ENCODE measurements at regions not wholly inside any gene's neighbourhood (a gene's known extent, or its start where the extent isn't known, plus 50 kb on each side); places are given as distances from the start of the nearest gene placed in this dataset.
"Not testable (repeated sequence)": the region's sequence is repeated elsewhere in the genome, so short reads cannot be mapped to it uniquely, and the experiment has no call there.

DNA sequence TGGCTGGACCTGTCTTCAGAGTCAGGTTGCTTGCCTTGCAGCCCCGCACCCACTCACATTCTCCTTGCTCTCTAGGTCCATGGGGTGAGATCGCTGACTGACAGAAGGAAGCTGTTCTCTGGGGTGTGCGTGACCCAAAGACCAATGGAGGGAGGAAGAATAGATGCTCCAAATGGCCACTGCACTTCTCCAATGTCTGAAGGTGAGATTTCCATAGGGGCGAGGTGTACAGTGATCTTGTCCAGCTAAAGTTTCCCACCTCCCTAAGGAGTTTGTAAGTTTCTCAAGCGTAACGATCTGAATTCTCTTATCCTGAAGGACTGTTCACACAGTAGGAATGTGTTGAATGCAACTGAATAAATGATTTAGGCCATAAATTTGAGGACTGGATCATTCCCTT, 211.9 kb upstream of the IRF2BP2 start:
- WGBS (ENCODE audit: insufficient coverage, low coverage, low lambda C conversion rate, missing lambda C conversion rate) = 98% methylated on average over 4 of the region's 6 CpGs
- Histone ChIP-seq H3K4me1 (peaks cover 0 to 5% (median 2%) of the 10 kb centered on the region in 4 donors), H3K27me3 (no peaks in the 10 kb centered on the region), H3K4me3 (no peak overlapping the region), H3K9me3 (no peaks in the 10 kb centered on the region), H3K36me3 (no peaks in the 10 kb centered on the region), H3K27ac (no peak overlapping the region)
- TF ChIP-seq, protein P1, sequence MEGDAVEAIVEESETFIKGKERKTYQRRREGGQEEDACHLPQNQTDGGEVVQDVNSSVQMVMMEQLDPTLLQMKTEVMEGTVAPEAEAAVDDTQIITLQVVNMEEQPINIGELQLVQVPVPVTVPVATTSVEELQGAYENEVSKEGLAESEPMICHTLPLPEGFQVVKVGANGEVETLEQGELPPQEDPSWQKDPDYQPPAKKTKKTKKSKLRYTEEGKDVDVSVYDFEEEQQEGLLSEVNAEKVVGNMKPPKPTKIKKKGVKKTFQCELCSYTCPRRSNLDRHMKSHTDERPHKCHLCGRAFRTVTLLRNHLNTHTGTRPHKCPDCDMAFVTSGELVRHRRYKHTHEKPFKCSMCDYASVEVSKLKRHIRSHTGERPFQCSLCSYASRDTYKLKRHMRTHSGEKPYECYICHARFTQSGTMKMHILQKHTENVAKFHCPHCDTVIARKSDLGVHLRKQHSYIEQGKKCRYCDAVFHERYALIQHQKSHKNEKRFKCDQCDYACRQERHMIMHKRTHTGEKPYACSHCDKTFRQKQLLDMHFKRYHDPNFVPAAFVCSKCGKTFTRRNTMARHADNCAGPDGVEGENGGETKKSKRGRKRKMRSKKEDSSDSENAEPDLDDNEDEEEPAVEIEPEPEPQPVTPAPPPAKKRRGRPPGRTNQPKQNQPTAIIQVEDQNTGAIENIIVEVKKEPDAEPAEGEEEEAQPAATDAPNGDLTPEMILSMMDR (IDR thresholded peaks at IDR 0.05) = no peak
- no peak for TF ChIP-seq POLR2A (IDR thresholded peaks at IDR 0.05)
- intact Hi-C loops (cut with DNase I) = no loop called here
- no peak for ATAC-seq
- DNase-seq = no peak

DNA sequence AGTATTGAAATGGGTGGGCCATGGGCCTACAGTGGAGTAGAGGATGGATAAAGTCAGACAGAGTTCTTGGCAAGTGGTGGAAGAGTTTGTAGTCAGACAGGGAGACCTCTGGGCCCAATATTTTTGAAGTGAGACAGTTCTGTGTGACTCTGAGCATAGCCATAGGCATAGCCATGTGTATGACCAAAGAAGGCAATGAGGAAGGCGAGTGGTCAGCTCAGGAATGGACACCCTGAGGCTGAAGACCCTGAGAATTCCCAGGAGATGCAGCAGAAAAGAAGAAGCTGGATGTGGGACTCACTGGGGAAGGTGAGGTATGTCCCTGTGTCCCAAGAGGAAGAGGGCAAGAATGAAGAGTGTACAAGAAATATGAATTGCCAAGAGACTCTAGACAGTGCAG, 210.6 kb upstream of the IRF2BP2 start:
- intact Hi-C loops (cut with DNase I) = no loop called here
- Histone ChIP-seq H3K4me1 (peaks cover 0 to 8% (median 2%) of the 10 kb centered on the region in 4 donors), H3K4me3 (no peak overlapping the region), H3K27me3 (no peaks in the 10 kb centered on the region), H3K9me3 (no peaks in the 10 kb centered on the region), H3K27ac (no peak overlapping the region), H3K36me3 (no peaks in the 10 kb centered on the region)
- 83% methylated on average over 1 of the region's 1 CpG for WGBS (ENCODE audit: insufficient coverage, low coverage, low lambda C conversion rate, missing lambda C conversion rate)
- DNase-seq (no peak), ATAC-seq (no peak)
- TF ChIP-seq, protein P1 (IDR thresholded peaks at IDR 0.05) = no peak
- TF ChIP-seq POLR2A (IDR thresholded peaks at IDR 0.05) = no peak

DNA sequence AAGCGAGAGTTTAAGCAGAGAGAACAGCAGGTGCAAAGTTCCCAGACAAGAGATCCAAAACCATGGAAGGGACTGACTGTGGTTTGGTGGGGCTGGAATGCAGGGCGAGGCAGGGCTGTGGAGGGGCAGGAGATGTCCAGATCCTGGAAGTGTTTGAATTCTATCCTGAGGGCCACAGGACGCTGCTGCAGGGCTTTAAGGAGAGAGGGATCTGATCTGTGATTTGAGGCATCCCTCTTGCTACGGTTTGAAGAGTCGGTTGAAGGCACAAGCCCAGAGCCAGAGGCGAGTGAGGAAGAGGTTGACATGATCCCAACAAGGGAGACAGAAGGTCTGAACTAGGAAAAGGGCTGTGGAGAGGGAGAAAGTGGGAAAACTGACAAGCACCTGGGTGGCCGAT, 209.9 kb upstream of the IRF2BP2 start:
- intact Hi-C loops (cut with DNase I); H3K36me3 ChIP-seq; H3K4me3 ChIP-seq; H3K9me3 ChIP-seq; DNase-seq; H3K27me3 ChIP-seq; ATAC-seq; H3K27ac ChIP-seq: not testable (repeated sequence)
- WGBS (ENCODE audit: insufficient coverage, low coverage, low lambda C conversion rate, missing lambda C conversion rate) = 100% methylated on average over 1 of the region's 7 CpGs
- H3K4me1 ChIP-seq = peaks cover 0 to 10% (median 4%) of the 10 kb centered on the region in 4 donors

DNA sequence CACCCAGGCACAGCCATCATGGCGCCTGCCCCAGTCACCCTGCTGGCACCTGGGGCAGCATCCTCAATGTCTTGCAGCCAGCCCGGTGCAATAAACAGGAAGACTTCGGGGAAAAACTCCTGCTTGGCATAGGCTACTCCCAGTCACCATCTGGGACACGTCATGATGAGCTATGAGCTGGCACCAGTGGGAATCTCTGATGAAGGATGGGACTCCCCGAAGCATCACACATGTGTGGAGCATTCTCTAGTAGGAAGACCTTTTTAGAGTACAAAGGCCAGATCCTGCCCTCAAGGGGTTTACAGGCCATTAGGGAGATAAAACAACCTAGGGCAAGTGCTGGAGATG, 208.0 kb upstream of the IRF2BP2 start:
- H3K9me3 ChIP-seq; H3K27me3 ChIP-seq; intact Hi-C loops (cut with DNase I); H3K36me3 ChIP-seq; DNase-seq; H3K4me3 ChIP-seq: not testable (repeated sequence)
- ATAC-seq = peak in 1 of 4 donors; percentile 23
- Histone ChIP-seq H3K4me1 (peaks cover 0 to 10% (median 4%) of the 10 kb centered on the region in 4 donors), H3K27ac (peak overlapping the region; percentile 72 to 96 (median 78))
- WGBS (ENCODE audit: insufficient coverage, low coverage, low lambda C conversion rate, missing lambda C conversion rate) = no CpG with 5 or more reads among the region's 5 CpGs

DNA sequence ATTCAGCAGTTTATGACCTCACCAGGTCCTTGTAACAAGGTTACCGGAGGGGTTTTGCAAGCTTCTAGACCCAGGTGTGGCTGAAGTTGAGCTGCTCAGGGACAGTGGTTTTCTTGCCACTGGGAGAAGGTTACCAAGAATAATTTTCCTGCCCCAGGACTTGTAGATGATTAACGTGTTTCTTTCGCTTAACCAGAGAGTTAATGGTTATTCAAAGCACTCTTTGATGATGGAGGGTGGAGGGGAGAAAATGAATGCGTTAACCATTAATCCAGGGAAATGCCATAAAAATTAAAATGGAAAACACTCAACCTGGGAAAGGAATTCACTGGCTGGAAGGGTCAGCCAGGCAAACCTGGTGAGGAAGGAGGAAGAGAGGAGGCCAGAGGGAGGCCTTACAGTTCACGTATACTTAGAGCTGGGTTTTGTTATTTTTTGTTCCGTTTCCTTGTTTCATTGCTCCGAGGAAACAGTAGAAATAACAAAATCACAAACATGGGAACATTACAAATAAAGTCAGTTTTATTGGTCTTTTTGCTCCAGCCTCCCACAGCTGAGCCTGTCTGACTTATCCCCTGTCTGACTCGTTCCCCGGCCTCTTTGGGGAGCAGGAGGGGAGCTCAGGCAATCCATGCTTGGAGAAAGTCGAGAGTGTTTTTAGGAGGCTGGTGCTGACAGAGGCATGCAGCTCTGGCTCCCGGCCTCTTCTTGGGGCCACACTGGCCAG, 207.5 kb upstream of the IRF2BP2 start:
- peak; percentile 55 to 68 (median 57) for ATAC-seq
- TF ChIP-seq, protein P1 (IDR thresholded peaks at IDR 0.05) = peak in 1 of 4 donors; percentile 8
- peak; percentile 67 for TF ChIP-seq POLR2A (IDR thresholded peaks at IDR 0.05)
- Histone ChIP-seq H3K27ac (peak overlapping the region; percentile 72 to 96 (median 78)), H3K4me3 (peak overlapping the region in 2 of 3 donors; percentile 32 to 41), H3K4me1 (peaks cover 0 to 10% (median 4%) of the 10 kb centered on the region in 4 donors)
- H3K27me3 ChIP-seq; H3K9me3 ChIP-seq; intact Hi-C loops (cut with DNase I); H3K36me3 ChIP-seq: not testable (repeated sequence)
- peak in 1 of 3 donors; percentile 59 for DNase-seq
- WGBS (ENCODE audit: insufficient coverage, low coverage, low lambda C conversion rate, missing lambda C conversion rate) = 44% methylated on average over 9 of the region's 11 CpGs

DNA sequence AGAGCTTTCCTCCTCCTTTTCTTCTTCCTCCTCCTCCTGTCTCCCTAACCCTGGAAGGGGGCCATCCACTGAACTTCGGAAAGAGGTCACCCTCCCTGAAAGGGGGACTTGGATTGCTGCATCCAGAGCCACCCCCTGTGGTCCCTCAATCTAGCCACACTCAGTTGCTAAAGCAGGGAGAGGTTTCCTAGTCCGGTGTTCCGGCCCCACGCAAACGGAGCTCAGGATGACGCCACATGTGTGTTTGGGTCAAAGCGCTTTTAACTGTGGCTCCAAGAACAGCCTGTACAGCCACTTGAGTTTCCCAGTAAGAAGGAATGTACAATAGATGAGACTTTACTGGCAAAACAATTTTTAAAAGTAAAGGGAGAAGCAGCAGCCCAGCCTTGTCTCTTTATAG, 206.9 kb upstream of the IRF2BP2 start:
- ATAC-seq = peak; percentile 11 to 27 (median 15)
- DNase-seq = not testable (repeated sequence)

DNA sequence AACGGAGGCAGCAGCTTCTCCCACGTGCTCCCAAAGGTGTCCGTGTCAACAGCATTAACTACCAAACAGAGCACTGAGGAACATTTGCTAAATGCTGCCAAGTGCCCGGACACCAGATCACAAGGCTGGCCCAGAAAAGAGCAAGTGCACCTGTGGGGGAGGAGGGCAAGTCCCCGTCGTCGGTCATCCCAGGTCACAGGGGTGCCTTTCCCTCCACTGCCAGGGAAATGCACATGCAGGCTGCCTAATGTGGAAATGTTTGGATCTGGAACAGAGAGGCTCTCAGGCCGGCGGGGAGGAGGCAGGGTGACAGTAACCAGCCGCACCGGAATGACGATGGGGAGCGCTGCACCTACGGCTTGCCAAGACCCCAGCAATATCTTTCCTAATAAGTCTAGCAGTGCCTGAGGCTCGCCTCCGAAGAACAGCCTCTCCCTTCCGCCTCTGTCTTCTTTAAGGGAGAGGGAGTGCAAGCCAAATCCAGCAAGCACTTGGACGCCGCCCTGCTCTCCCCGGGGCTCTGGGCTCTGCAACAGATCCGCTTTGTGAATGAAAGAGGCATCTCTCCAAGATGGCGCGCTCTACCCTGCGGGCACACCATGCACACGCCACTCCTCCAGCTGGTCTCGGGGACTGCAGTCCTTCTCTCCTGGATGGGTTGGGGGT, 206.3 kb upstream of the IRF2BP2 start:
- H3K27me3 ChIP-seq; intact Hi-C loops (cut with DNase I); H3K9me3 ChIP-seq; H3K36me3 ChIP-seq: not testable (repeated sequence)
- DNase-seq (peak in 2 of 3 donors; percentile 29 to 61), ATAC-seq (peak; percentile 62 to 83 (median 76))
- Histone ChIP-seq H3K27ac (peak overlapping the region; percentile 72 to 97 (median 90)), H3K4me1 (peaks cover 0 to 10% (median 4%) of the 10 kb centered on the region in 4 donors), H3K4me3 (peak overlapping the region in 2 of 3 donors; percentile 32 to 41)
- WGBS (ENCODE audit: insufficient coverage, low coverage, low lambda C conversion rate, missing lambda C conversion rate) = 21% methylated on average over 5 of the region's 26 CpGs

More for the DNA sequence above, 206.9 kb upstream of the IRF2BP2 start:
- 40% methylated on average over 6 of the region's 7 CpGs for WGBS (ENCODE audit: insufficient coverage, low coverage, low lambda C conversion rate, missing lambda C conversion rate)
- H3K36me3 ChIP-seq; H3K9me3 ChIP-seq; H3K27me3 ChIP-seq; intact Hi-C loops (cut with DNase I): not testable (repeated sequence)
- H3K27ac ChIP-seq = peak overlapping the region; percentile 72 to 96 (median 78)
- peaks cover 0 to 10% (median 4%) of the 10 kb centered on the region in 4 donors for H3K4me1 ChIP-seq
- peak overlapping the region in 2 of 3 donors; percentile 32 to 41 for H3K4me3 ChIP-seq
